ENCODE measurements at regions not wholly inside any gene's neighbourhood (a gene's known extent, or its start where the extent isn't known, plus 50 kb on each side); places are given as distances from the start of the nearest gene placed in this dataset.

DNA sequence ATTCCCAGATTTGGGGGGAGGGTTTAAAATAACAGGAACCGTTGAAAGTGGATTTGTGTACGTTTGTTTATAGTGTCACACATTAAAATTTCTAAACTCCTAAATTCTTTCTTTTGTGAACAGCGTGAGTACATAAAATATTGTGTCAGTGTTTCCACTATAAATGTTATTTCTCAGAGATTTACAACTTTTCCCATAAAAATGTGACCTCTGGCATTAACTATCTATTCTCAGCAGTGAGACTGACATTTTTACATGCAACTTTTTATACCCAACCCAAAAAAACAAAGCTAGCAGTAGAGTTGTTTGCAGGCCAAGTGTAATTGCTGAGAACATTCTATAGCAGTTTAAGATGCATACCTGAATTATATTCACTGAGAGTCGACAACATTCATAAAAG lies 757.0 kb upstream of the ADAMTS16 start:
- H3K27me3 Mint-ChIP-seq (ENCODE audit: low read depth) = no peaks in the 10 kb centered on the region; the same call in 1 of the 2 replicates
- H3K23me2 ChIP-seq (ENCODE audit: insufficient read length, low read depth, low read length, poor library complexity, severe bottlenecking) = no peaks in the 10 kb centered on the region

More for the DNA sequence above, 757.0 kb upstream of the ADAMTS16 start:
- Mint-ChIP-seq H3K9me3 (no peaks in the 10 kb centered on the region), H3K4me1 (no peaks in the 10 kb centered on the region), H3K4me3 (no peak overlapping the region), H3K36me3 (ENCODE audit: insufficient read depth in 1 of 3, low read depth in 3 of 3) (no peaks in the 10 kb centered on the region), H3K27ac (no peak overlapping the region)
- H4K20me1 ChIP-seq (ENCODE audit: control insufficient read depth, insufficient read depth, insufficient read length) = no peaks in the 10 kb centered on the region
- H3K27ac ChIP-seq (ENCODE audit: insufficient read length, low read depth, low read length) = no peak overlapping the region
- no peak overlapping the region for H2BK120ac ChIP-seq (ENCODE audit: low read depth, low read length, poor library complexity, severe bottlenecking)
- TF ChIP-seq, protein P1, sequence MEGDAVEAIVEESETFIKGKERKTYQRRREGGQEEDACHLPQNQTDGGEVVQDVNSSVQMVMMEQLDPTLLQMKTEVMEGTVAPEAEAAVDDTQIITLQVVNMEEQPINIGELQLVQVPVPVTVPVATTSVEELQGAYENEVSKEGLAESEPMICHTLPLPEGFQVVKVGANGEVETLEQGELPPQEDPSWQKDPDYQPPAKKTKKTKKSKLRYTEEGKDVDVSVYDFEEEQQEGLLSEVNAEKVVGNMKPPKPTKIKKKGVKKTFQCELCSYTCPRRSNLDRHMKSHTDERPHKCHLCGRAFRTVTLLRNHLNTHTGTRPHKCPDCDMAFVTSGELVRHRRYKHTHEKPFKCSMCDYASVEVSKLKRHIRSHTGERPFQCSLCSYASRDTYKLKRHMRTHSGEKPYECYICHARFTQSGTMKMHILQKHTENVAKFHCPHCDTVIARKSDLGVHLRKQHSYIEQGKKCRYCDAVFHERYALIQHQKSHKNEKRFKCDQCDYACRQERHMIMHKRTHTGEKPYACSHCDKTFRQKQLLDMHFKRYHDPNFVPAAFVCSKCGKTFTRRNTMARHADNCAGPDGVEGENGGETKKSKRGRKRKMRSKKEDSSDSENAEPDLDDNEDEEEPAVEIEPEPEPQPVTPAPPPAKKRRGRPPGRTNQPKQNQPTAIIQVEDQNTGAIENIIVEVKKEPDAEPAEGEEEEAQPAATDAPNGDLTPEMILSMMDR (conservative IDR thresholded peaks at IDR 0.05) = no peak
- no peak overlapping the region for H2BK12ac ChIP-seq (ENCODE audit: insufficient read length, low read depth, low read length)
- H2BK5ac ChIP-seq (ENCODE audit: insufficient read length, low read length) = no peak overlapping the region
- no peak overlapping the region for H3K14ac ChIP-seq (ENCODE audit: insufficient read depth, low read length)
- H3K9me3 ChIP-seq (ENCODE audit: control insufficient read depth, low read depth, low read length) = no peaks in the 10 kb centered on the region
- H3K79me2 ChIP-seq (ENCODE audit: insufficient read depth, low read length) = no peaks in the 10 kb centered on the region
- H3T11ph ChIP-seq (ENCODE audit: low read length) = no peak overlapping the region
- H3K18ac ChIP-seq (ENCODE audit: insufficient read length, low read depth, low read length) = no peak overlapping the region
- DNase-seq = no peak
- H4K5ac ChIP-seq (ENCODE audit: insufficient read length, low read depth, low read length) = no peak overlapping the region
- H4K91ac ChIP-seq (ENCODE audit: insufficient read length, low read depth, low read length) = no peak overlapping the region
- no peak overlapping the region for H3K9ac ChIP-seq (ENCODE audit: extremely low read depth, insufficient read length, low read length)
- no peaks in the 10 kb centered on the region for H3K79me1 ChIP-seq (ENCODE audit: insufficient read depth, low read depth, low read length, poor library complexity, severe bottlenecking)
- H2AK5ac ChIP-seq (ENCODE audit: insufficient read length, low read length) = no peak overlapping the region
- H3K4ac ChIP-seq (ENCODE audit: low read depth, low read length) = no peak overlapping the region
- no peak overlapping the region for H2AFZ ChIP-seq (ENCODE audit: low read length)
- H3K56ac ChIP-seq (ENCODE audit: insufficient read length, low read depth, low read length) = no peak overlapping the region
- H3K23ac ChIP-seq (ENCODE audit: insufficient read length, low read depth, low read length) = no peak overlapping the region
- WGBS (ENCODE audit: extremely low coverage, insufficient read length, low lambda C conversion rate) = no CpG with 5 or more reads among the region's 4 CpGs
- H2BK20ac ChIP-seq (ENCODE audit: low read depth, low read length, poor library complexity, severe bottlenecking) = no peak overlapping the region
- no peak overlapping the region for H3K4me2 ChIP-seq (ENCODE audit: insufficient read depth, insufficient read length, low read length)
- H3K4me1 ChIP-seq (ENCODE audit: insufficient read depth, low read length) = no peaks in the 10 kb centered on the region
- no peak overlapping the region for H4K8ac ChIP-seq (replicated peaks; ENCODE audit: insufficient read length, low read depth, low read length)
- no peaks in the 10 kb centered on the region for H3K27me3 ChIP-seq (ENCODE audit: insufficient read depth, low read length)
- H2BK15ac ChIP-seq (ENCODE audit: low read depth, low read length) = no peak overlapping the region

All from H9 (cell line).